BE2C (cell line): ENCODE measurements at regions not wholly inside any gene's neighbourhood (a gene's known extent, or its start where the extent isn't known, plus 50 kb on each side); places are given as distances from the start of the nearest gene placed in this dataset.

Experiments used
- DNase-seq: peaks from one replicate; pipeline ENCODE4 v3.0.0-alpha.2; 2020
- H3K27me3 ChIP-seq: fragments of 250-450 bp; sonication (Bioruptor Pico); 2 replicates; pipeline ENCODE4 v1.5.1; 2020; ENCODE audit warnings: mild to moderate bottlenecking
- H3K36me3 ChIP-seq: fragments of 250-450 bp; sonication (Bioruptor Pico); 2 replicates; pipeline ENCODE4 v1.5.1; 2020; ENCODE audit warnings: mild to moderate bottlenecking
- H3K4me1 ChIP-seq: fragments of 250-450 bp; sonication (Bioruptor Pico); 2 replicates; pipeline ENCODE4 v1.5.1; 2020
- H3K4me3 ChIP-seq: 2 replicates; pipeline ENCODE4 v1.5.1; 2011; ENCODE audit warnings: low read depth, low read length
- H3K9me3 ChIP-seq: fragments of 250-450 bp; sonication (Bioruptor Pico); 2 replicates; pipeline ENCODE4 v1.5.1; 2020
- TF ChIP-seq, protein P1 (sequence below): IDR thresholded peaks from 2 replicates; pipeline ENCODE4 v1.5.1; 2012; ENCODE audit warnings: mild to moderate bottlenecking, low read depth, low read length

DNA sequence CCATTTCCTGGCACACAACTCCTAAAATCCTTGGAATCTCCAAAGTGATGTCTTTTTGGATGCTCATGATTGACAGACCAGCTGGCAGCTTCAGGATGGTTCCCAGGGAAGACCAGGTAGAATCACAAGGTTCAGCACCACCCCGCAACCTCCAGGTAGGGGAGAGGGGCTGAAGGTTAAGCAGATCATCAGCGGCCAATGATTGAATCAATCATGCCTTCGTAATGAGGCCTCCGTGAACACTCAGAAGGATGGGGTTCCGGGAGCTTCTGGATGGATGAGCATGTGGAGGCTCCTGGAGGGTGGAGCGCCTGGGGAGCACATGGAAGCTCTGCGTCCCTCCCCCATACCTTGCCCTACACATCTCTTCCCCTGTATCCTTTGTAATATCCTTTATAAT, 185.9 kb downstream of the SEC14L1 start:
- H3K4me1 ChIP-seq = peaks cover 26% of the 10 kb centered on the region

DNA sequence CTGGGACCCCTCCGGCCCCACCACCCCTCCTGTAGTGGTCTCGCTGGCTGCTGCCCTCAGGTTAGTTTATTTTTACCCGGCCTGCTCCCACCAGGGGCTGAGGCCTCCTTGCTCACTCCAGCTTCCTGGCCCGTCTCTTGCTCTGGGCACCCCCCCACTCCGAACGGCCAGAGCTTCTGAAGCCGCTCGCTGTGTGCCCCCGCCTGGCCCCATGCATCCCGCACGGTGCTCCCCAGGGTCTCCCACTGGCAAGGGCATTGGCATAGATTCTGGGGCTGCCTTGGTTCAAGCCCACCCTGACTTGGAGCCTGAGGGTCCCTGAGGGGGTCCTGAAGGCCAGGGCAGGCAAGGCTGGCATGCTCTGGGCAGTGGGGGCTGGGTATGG, 186.4 kb downstream of the SEC14L1 start:
- TF ChIP-seq, protein P1, sequence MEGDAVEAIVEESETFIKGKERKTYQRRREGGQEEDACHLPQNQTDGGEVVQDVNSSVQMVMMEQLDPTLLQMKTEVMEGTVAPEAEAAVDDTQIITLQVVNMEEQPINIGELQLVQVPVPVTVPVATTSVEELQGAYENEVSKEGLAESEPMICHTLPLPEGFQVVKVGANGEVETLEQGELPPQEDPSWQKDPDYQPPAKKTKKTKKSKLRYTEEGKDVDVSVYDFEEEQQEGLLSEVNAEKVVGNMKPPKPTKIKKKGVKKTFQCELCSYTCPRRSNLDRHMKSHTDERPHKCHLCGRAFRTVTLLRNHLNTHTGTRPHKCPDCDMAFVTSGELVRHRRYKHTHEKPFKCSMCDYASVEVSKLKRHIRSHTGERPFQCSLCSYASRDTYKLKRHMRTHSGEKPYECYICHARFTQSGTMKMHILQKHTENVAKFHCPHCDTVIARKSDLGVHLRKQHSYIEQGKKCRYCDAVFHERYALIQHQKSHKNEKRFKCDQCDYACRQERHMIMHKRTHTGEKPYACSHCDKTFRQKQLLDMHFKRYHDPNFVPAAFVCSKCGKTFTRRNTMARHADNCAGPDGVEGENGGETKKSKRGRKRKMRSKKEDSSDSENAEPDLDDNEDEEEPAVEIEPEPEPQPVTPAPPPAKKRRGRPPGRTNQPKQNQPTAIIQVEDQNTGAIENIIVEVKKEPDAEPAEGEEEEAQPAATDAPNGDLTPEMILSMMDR = no peak
- H3K4me3 ChIP-seq = no peak overlapping the region
- no peaks in the 10 kb centered on the region for H3K9me3 ChIP-seq
- H3K27me3 ChIP-seq = no peaks in the 10 kb centered on the region
- H3K36me3 ChIP-seq = no peaks in the 10 kb centered on the region
- peaks cover 21% of the 10 kb centered on the region for H3K4me1 ChIP-seq
- DNase-seq = no peak

More for the DNA sequence above, 185.9 kb downstream of the SEC14L1 start:
- Histone ChIP-seq H3K27me3 (no peaks in the 10 kb centered on the region), H3K4me3 (no peak overlapping the region), H3K36me3 (no peaks in the 10 kb centered on the region), H3K9me3 (no peaks in the 10 kb centered on the region)
- TF ChIP-seq, protein P1 = no peak
- DNase-seq = no peak

- Histone ChIP-seq H3K4me1 (peaks cover 15% of the 10 kb centered on the region), H3K9me3 (no peaks in the 10 kb centered on the region), H3K4me3 (no peak overlapping the region), H3K36me3 (no peaks in the 10 kb centered on the region), H3K27me3 (no peaks in the 10 kb centered on the region)
- TF ChIP-seq, protein P1 = no peak
- no peak for DNase-seq
These were observed 187.0 kb downstream of the SEC14L1 start for GRCh38 chr17:77327566-77328464.

DNA sequence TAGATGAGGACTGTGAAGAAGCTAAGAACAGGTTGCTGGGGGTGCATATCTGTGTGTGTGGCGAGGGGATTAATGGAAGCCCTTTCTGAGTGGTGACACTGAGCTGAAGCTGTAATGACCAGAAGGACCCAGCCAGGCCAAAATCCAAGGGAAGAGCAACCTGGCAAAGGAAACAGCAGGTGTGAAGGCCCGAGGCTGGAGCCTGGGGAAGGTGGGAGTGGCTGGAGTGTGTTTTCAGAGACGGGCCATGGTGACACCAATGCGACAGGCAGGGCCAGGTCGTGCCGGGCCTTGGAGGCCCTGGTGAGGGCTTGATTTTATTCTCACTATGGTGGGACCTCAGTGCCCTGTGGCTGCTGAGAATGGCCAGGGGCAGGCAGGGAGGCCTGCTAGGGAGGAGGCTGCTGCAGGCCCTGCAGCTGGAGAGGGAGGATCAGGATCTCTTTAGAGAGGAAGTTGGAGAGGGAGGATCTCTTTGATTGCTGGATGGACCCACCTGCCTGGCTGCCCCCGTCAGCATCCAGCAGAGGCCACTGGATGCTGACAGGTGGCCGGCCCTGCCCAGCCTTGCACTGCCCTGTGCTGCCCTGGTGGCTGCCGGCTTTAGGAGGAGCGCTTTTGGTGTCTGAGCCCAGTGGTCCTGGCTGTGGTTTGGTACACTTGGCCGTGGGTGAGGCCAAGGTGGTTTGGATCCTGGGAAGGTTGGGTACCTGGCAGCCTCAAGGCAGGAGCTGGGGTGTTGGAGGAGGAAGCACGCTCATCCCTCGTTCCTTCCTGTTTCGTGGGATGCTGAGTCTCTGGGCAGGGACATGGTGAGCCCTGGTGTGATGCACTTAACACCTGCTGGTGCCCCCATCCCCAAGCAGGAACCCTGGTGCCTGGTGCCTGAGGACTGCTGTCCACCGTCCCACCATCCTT, 188.3 kb downstream of the SEC14L1 start:
- H3K4me3 ChIP-seq = no peak overlapping the region
- H3K4me1 ChIP-seq = peaks cover 5% of the 10 kb centered on the region

GRCh38 chr17:77329741-77330531, 189.2 kb downstream of the SEC14L1 start:
- H3K9me3 ChIP-seq = no peaks in the 10 kb centered on the region
- H3K4me1 ChIP-seq = no peaks in the 10 kb centered on the region
- DNase-seq = no peak
- H3K36me3 ChIP-seq = no peaks in the 10 kb centered on the region
- H3K4me3 ChIP-seq = no peak overlapping the region
- TF ChIP-seq, protein P1 = no peak
- no peaks in the 10 kb centered on the region for H3K27me3 ChIP-seq

More for the DNA sequence above, 188.3 kb downstream of the SEC14L1 start:
- no peak for DNase-seq
- H3K9me3 ChIP-seq = no peaks in the 10 kb centered on the region
- no peaks in the 10 kb centered on the region for H3K27me3 ChIP-seq
- TF ChIP-seq, protein P1 = no peak
- H3K36me3 ChIP-seq = no peaks in the 10 kb centered on the region
